Cerebellar cortex (tissue), 1 donor: ENCODE measurements at regions not wholly inside any gene's neighbourhood (a gene's known extent, or its start where the extent isn't known, plus 50 kb on each side); places are given as distances from the start of the nearest gene placed in this dataset.

Experiments
- DNase-seq: peaks from one replicate; pipeline ENCODE4 v3.0.0-alpha.2; 2015; ENCODE audit warnings: low spot score

GRCh38 chr1:181142096-181142958 lies 53.8 kb downstream of the IER5 start:
- DNase-seq: peak; percentile 90

- no peak for DNase-seq
These were observed 54.8 kb downstream of the IER5 start for GRCh38 chr1:181143102-181143859.

GRCh38 chr1:181144238-181144637 lies 55.7 kb downstream of the IER5 start:
- DNase-seq: no peak

- DNase-seq: no peak
These were observed 60.1 kb downstream of the IER5 start for GRCh38 chr1:181148636-181149035.

- DNase-seq: no peak
These were observed 61.0 kb downstream of the IER5 start for GRCh38 chr1:181149326-181150125.

DNA sequence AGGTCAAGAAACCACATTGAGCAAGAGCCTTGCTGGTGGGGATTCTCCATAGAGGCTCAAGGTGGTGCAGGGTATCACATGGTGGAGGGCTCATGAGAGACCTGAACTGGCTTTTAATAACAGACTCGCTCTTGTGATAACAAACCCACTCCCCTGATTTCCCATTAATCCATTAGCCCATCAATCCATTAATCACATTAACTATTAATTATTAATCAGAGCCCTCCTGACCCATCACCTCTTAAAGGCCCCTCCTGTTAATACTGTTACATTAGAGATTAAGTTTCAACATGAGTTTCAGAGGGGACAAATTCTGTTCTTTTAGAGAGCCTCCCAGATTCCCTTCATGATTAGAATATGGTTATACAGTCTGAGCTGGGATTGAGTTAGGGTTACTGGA lies 61.8 kb downstream of the IER5 start:
- DNase-seq: no peak

DNA sequence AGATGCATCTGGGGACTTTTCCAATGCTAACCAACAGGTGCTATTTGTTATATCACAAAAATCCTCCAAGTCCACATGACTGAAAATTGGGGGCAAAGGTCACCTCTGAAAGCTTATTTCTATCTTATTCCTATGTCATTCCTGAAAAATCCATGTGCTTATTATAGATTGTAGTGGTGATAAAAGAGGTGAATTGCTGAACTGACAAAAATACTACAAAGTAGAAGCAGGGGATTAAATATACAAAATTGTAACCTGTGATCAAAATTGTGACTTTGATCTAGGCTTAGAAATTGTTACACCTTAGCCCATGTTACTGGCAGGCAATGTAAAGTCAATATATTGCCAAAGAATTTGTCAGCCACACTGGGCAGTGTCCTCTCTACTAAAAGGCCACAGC lies 62.3 kb downstream of the IER5 start:
- DNase-seq: no peak

DNA sequence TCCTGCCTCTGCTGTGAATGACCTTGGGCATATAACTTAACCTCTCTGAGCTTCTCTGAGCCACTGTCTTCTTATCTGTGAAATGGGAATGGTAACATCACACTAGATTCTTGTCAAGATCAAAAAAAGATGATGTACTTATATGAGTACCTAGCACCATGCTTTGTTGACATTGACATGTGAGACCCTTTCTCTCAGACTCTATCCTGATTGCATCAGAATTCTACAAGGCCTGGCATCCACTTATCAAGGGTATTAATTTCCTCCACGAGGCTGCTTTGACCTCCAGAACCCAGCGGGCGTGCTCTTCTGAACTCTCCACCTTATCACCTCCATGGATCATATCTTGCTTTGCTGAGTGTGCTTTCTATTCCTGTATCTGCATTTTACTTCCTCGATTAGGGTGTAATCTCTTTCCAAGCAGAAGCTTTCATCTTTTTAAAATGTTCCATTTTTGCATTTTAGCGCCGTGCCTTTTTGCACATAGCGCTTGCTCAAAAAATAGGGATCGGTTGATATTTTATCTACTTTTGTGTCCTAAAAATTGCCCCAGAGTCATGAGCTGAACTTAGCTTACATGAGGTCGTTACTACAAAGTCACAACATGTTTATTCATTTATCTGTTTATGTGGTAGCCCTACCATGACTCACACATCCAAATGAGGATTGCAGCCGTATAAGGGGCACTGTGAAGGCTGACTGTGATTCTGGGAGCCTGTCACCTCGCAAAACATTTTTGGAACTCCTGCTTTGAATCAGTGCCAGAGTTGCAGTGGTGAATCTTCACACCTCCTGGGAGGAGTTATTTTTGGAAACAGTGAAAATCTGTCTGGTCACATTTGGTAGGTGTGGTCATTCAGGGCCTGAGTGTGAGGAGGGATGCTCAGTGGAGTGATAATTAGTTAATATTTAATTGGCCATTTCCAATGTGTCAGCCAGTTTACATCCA lies 63.2 kb downstream of the IER5 start:
- peak; percentile 53 for DNase-seq

DNA sequence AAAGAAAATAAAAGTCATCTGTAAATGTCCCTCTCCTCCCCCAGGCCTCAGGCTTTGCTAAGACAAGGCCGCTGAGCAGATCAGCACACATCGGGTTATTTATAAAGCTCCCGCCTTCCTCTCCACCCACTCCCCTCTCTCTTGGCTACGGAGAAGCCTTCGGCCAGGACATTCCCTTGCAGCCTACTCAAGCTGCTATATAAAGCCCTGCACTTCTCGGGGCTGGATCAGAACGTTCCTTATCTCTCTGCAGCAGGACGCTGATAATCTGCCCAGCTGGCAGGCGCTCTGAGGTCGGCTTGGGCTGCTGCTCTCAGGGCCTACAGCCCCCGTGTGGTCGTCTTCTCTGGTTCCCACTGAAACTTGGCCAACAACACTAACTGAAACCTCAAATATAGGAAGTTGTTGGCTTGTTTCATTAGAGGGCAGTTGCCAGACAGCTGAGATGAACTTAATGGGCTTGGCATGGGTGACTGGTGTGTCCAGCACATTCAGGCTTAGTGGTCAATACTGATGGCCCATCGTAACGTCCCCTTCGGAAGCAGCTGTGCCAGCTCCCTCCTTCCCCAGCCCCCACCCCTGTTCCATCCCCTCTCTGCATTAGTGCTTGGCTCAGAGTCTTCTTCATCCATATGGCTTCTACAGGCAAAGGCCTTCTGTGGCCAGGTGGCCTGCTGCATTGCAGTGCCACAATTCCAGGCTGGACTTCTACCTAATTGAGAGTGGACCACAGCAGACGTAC lies 64.6 kb downstream of the IER5 start:
- peak; percentile 94 for DNase-seq

DNA sequence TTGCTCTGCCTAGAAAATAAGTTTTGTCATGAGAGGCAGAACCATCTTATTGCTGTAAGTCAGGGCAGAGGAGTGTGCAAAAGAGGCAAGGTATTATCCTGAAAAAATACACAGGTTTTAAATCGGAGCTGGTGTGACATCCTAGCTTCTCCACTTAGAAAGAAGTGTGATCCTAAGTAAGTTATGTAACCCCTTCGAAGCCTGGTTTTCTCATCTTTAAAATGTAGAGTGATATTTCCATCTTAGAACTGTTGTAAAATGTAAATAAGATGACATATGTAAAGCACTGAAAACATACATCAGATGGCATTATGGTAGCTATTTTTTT lies 65.1 kb downstream of the IER5 start:
- no peak for DNase-seq

- DNase-seq: no peak
These were observed 66.8 kb downstream of the IER5 start for GRCh38 chr1:181155339-181155738.

DNA sequence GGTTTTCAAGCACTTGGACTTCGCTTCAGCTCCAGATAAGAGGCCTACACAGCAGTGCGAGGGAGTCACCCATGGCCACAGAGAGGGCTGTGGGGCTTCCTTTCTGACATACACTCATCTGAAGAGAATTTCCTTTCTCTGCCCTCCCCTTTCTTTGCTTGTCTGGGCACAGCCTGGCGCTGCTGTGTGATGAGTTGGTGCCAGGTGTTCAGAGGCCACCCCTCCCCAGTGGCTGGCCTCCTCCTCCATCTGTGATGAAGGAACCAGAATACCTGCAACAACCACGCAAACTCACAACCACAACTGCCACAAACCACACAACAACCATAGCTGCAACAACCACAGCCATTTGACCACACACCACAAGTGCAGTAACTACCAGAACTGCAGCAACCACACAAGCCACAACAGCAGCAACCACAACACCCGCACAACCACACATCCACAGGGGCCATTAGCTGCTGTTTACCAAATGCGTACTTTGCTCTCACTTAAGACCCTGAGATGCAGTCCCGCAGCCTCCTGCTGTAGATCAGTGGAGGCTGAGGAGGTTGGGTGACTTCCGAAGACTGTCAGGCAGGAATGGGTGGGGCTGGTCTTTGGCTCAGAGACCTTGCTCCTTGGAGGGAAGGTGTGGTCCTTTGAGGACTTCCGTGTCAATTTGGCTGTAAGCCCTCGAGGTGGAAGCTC lies 71.1 kb downstream of the IER5 start:
- no peak for DNase-seq

GRCh38 chr1:181160322-181160721 lies 71.8 kb downstream of the IER5 start:
- DNase-seq: no peak

GRCh38 chr1:181160998-181161870 lies 72.7 kb downstream of the IER5 start:
- DNase-seq: no peak

GRCh38 chr1:181163662-181164061 lies 75.2 kb downstream of the IER5 start:
- DNase-seq: no peak

- DNase-seq: peak; percentile 91
These were observed 78.1 kb downstream of the IER5 start for GRCh38 chr1:181166377-181167196.

GRCh38 chr1:181169281-181169865 lies 80.9 kb downstream of the IER5 start:
- no peak for DNase-seq

- no peak for DNase-seq
These were observed 81.7 kb downstream of the IER5 start for GRCh38 chr1:181170194-181170593.
